Parathyroid adenoma (tissue), 2 donors: ENCODE measurements at regions not wholly inside any gene's neighbourhood (a gene's known extent, or its start where the extent isn't known, plus 50 kb on each side); places are given as distances from the start of the nearest gene placed in this dataset.

Experiments
- H2AFZ ChIP-seq: fragments of 300-600 bp; sonication (generic); one replicate; pipeline ENCODE4 v1.7.0; 2017; ENCODE audit warnings: antibody characterized with exemption, mild to moderate bottlenecking
- H3K27ac ChIP-seq: fragments of 300-600 bp; sonication (generic); one replicate; pipeline ENCODE4 v1.7.0; 2017
- H3K27me3 ChIP-seq: fragments of 300-600 bp; sonication (generic); one replicate; pipeline ENCODE4 v1.7.0; 2017; ENCODE audit warnings: low read length; ENCODE audit not compliant: control insufficient read depth, insufficient read depth
- H3K36me3 ChIP-seq: fragments of 300-600 bp; sonication (generic); one replicate; pipeline ENCODE4 v1.7.0; 2017; ENCODE audit warnings: low read length; ENCODE audit not compliant: control insufficient read depth, insufficient read depth
- H3K4me1 ChIP-seq: fragments of 300-600 bp; sonication (generic); one replicate; pipeline ENCODE4 v1.7.0; 2017; ENCODE audit warnings: control low read depth
- H3K4me2 ChIP-seq: fragments of 300-600 bp; sonication (generic); one replicate; pipeline ENCODE4 v1.7.0; 2017; ENCODE audit warnings: low read length
- H3K4me3 ChIP-seq: fragments of 300-600 bp; sonication (generic); one replicate; pipeline ENCODE4 v1.7.0; 2017; ENCODE audit warnings: low read depth, low read length
- H3K79me2 ChIP-seq: fragments of 300-600 bp; sonication (generic); one replicate; pipeline ENCODE4 v1.7.0; 2017; ENCODE audit warnings: control low read depth
- H3K9ac ChIP-seq: fragments of 300-600 bp; sonication (generic); one replicate; pipeline ENCODE4 v1.7.0; 2017; ENCODE audit warnings: mild to moderate bottlenecking
- H3K9me3 ChIP-seq: fragments of 300-600 bp; sonication (generic); one replicate; pipeline ENCODE4 v1.7.0; 2017; ENCODE audit warnings: low read length; ENCODE audit not compliant: control insufficient read depth
- CTCF ChIP-seq: fragments of 300-600 bp; sonication (generic); IDR thresholded peaks from one replicate; pipeline ENCODE4 v1.7.0; 2017; ENCODE audit warnings: antibody characterized with exemption, mild to moderate bottlenecking
- donor health status: primary hyperparathyroidism.

GRCh38 chr9:86424251-86424891 lies 70.2 kb upstream of the TUT7 start:
- Histone ChIP-seq H3K9ac (no peak overlapping the region), H2AFZ (no peak overlapping the region), H3K36me3 (no peaks in the 10 kb centered on the region), H3K9me3 (no peaks in the 10 kb centered on the region), H3K27ac (no peak overlapping the region), H3K79me2 (no peaks in the 10 kb centered on the region), H3K4me2 (no peak overlapping the region), H3K4me3 (no peak overlapping the region), H3K4me1 (no peaks in the 10 kb centered on the region), H3K27me3 (no peaks in the 10 kb centered on the region)
- no peak for TF ChIP-seq CTCF

- no peaks in the 10 kb centered on the region for H3K9me3 ChIP-seq
- H2AFZ ChIP-seq, result no peak overlapping the region
- H3K4me1 ChIP-seq, result no peaks in the 10 kb centered on the region
- no peaks in the 10 kb centered on the region for H3K36me3 ChIP-seq
- H3K4me2 ChIP-seq, result no peak overlapping the region
- H3K27me3 ChIP-seq, result no peaks in the 10 kb centered on the region
- no peaks in the 10 kb centered on the region for H3K79me2 ChIP-seq
- no peak overlapping the region for H3K27ac ChIP-seq
- TF ChIP-seq CTCF, result peak; percentile 41
- no peak overlapping the region for H3K4me3 ChIP-seq
- H3K9ac ChIP-seq, result no peak overlapping the region
Measured at GRCh38 chr9:86413971-86414880, 60.0 kb upstream of the TUT7 start.

- TF ChIP-seq CTCF, result no peak
- H3K4me1 ChIP-seq, result no peaks in the 10 kb centered on the region
- H3K27me3 ChIP-seq, result no peaks in the 10 kb centered on the region
- no peaks in the 10 kb centered on the region for H3K36me3 ChIP-seq
- no peak overlapping the region for H3K4me2 ChIP-seq
- no peak overlapping the region for H3K4me3 ChIP-seq
- H3K27ac ChIP-seq, result no peak overlapping the region
- H2AFZ ChIP-seq, result no peak overlapping the region
- H3K9me3 ChIP-seq, result no peaks in the 10 kb centered on the region
- H3K9ac ChIP-seq, result no peak overlapping the region
- no peaks in the 10 kb centered on the region for H3K79me2 ChIP-seq
Measured at GRCh38 chr9:86410281-86410680, 56.1 kb upstream of the TUT7 start.

- Histone ChIP-seq H3K4me1 (no peaks in the 10 kb centered on the region), H2AFZ (no peak overlapping the region), H3K27ac (no peak overlapping the region), H3K9me3 (no peaks in the 10 kb centered on the region), H3K27me3 (no peaks in the 10 kb centered on the region), H3K4me3 (no peak overlapping the region), H3K79me2 (no peaks in the 10 kb centered on the region), H3K9ac (no peak overlapping the region), H3K4me2 (no peak overlapping the region), H3K36me3 (no peaks in the 10 kb centered on the region)
- TF ChIP-seq CTCF, result no peak
Measured at GRCh38 chr9:86408121-86408520, 53.9 kb upstream of the TUT7 start.
